HL-60 (cell line): ENCODE measurements at regions not wholly inside any gene's neighbourhood (a gene's known extent, or its start where the extent isn't known, plus 50 kb on each side); places are given as distances from the start of the nearest gene placed in this dataset.

ENCODE experiments used
- DNase-seq, 2 experiments: peaks; one replicate each; pipeline ENCODE4 v3.0.0-alpha.2; 2010 to 2020; ENCODE audit warnings: low read depth in 1 of 2, low spot score in 1 of 2
- H3K27ac ChIP-seq: fragments of 250-450 bp; sonication (Bioruptor Pico); replicated peaks from 2 replicates; pipeline ENCODE4 v1.5.1; 2020; ENCODE audit warnings: mild to moderate bottlenecking, moderate library complexity
- H3K27me3 ChIP-seq: fragments of 250-450 bp; sonication (Bioruptor Pico); 2 replicates; pipeline ENCODE4 v1.5.1; 2021; ENCODE audit warnings: mild to moderate bottlenecking, moderate library complexity; ENCODE audit not compliant: insufficient read depth, poor library complexity, severe bottlenecking
- H3K4me3 ChIP-seq: replicated peaks from 2 replicates; pipeline ENCODE4 v1.5.1; 2011; ENCODE audit warnings: mild to moderate bottlenecking, control low read depth, low read length; ENCODE audit not compliant: insufficient read depth
- GABPA ChIP-seq: IDR thresholded peaks from 2 replicates; pipeline ENCODE4 v1.6.1; 2012; ENCODE audit warnings: low read depth
- POLR2AphosphoS5 ChIP-seq: IDR thresholded peaks from 2 replicates; pipeline ENCODE4 v1.6.1; 2012; ENCODE audit warnings: low read depth
- SPI1 ChIP-seq: IDR thresholded peaks from 2 replicates; pipeline ENCODE4 v1.6.1; 2012; ENCODE audit warnings: low read depth, mild to moderate bottlenecking, borderline replicate concordance
- TF ChIP-seq, protein P1 (sequence below): IDR thresholded peaks from 2 replicates; pipeline ENCODE4 v1.6.1; 2012; ENCODE audit warnings: low read depth; ENCODE audit not compliant: insufficient replicate concordance
- TF ChIP-seq, protein P2 (sequence below): IDR thresholded peaks from one replicate; pipeline ENCODE4 v1.5.1; 2011; ENCODE audit warnings: low read length, control low read depth, inconsistent platforms; ENCODE audit not compliant: insufficient read depth

DNA sequence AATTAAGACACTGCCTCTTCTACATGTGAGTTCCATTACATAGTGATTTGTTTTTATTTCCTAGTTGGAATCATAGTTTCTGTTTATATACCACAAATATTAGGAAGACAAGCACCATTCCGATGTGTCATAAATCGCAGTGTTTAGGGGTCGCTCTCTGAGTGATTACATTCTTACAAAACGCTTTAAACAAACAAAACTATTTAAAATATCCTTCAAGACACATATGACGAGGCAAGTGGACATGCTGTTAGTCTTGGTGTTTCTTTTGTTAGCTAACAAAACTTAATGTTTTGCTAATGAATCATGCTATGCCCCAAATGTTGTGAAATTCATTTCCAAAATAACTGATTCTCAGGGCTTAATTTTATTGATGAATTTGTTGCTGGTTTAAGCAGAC is 1219.3 kb upstream of the PRKX start:
- DNase-seq, result no peak

GRCh38 chrX:4930426-4930825 is 1217.0 kb upstream of the PRKX start:
- no peak for TF ChIP-seq GABPA
- TF ChIP-seq POLR2AphosphoS5, result no peak
- TF ChIP-seq, protein P1, sequence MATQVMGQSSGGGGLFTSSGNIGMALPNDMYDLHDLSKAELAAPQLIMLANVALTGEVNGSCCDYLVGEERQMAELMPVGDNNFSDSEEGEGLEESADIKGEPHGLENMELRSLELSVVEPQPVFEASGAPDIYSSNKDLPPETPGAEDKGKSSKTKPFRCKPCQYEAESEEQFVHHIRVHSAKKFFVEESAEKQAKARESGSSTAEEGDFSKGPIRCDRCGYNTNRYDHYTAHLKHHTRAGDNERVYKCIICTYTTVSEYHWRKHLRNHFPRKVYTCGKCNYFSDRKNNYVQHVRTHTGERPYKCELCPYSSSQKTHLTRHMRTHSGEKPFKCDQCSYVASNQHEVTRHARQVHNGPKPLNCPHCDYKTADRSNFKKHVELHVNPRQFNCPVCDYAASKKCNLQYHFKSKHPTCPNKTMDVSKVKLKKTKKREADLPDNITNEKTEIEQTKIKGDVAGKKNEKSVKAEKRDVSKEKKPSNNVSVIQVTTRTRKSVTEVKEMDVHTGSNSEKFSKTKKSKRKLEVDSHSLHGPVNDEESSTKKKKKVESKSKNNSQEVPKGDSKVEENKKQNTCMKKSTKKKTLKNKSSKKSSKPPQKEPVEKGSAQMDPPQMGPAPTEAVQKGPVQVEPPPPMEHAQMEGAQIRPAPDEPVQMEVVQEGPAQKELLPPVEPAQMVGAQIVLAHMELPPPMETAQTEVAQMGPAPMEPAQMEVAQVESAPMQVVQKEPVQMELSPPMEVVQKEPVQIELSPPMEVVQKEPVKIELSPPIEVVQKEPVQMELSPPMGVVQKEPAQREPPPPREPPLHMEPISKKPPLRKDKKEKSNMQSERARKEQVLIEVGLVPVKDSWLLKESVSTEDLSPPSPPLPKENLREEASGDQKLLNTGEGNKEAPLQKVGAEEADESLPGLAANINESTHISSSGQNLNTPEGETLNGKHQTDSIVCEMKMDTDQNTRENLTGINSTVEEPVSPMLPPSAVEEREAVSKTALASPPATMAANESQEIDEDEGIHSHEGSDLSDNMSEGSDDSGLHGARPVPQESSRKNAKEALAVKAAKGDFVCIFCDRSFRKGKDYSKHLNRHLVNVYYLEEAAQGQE, result no peak
- no peak for TF ChIP-seq SPI1
- TF ChIP-seq, protein P2, sequence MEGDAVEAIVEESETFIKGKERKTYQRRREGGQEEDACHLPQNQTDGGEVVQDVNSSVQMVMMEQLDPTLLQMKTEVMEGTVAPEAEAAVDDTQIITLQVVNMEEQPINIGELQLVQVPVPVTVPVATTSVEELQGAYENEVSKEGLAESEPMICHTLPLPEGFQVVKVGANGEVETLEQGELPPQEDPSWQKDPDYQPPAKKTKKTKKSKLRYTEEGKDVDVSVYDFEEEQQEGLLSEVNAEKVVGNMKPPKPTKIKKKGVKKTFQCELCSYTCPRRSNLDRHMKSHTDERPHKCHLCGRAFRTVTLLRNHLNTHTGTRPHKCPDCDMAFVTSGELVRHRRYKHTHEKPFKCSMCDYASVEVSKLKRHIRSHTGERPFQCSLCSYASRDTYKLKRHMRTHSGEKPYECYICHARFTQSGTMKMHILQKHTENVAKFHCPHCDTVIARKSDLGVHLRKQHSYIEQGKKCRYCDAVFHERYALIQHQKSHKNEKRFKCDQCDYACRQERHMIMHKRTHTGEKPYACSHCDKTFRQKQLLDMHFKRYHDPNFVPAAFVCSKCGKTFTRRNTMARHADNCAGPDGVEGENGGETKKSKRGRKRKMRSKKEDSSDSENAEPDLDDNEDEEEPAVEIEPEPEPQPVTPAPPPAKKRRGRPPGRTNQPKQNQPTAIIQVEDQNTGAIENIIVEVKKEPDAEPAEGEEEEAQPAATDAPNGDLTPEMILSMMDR, result no peak
- no peak for DNase-seq
- H3K27ac ChIP-seq, result no peak overlapping the region
- H3K27me3 ChIP-seq, result no peaks in the 10 kb centered on the region
- H3K4me3 ChIP-seq, result no peak overlapping the region

More for the DNA sequence above, 1219.3 kb upstream of the PRKX start:
- no peak overlapping the region for H3K4me3 ChIP-seq
- no peaks in the 10 kb centered on the region for H3K27me3 ChIP-seq
- H3K27ac ChIP-seq, result no peak overlapping the region
- no peak for TF ChIP-seq SPI1
- TF ChIP-seq, protein P1, result no peak
- TF ChIP-seq GABPA, result no peak
- no peak for TF ChIP-seq POLR2AphosphoS5
- TF ChIP-seq, protein P2, result no peak

DNA sequence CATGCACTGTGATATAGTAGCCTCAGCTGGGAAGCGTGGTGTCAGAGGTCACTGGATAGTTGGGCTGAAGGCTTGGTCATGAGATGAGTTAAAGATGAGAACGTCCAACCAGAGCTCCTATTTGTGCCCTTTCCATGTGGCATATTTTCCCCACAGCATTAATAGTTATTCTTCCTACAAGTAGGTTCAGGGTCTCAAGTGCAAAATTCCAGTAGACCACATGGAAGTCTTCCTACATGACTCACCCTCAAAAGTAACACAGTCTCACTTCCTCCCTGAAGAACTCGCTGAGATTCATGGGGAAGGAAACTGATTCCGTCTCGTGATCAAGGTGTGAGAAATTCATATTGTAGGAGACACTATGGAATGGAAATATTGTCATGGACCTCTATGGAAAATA is 1212.5 kb upstream of the PRKX start:
- H3K27ac ChIP-seq, result no peak overlapping the region
- no peaks in the 10 kb centered on the region for H3K27me3 ChIP-seq
- H3K4me3 ChIP-seq, result no peak overlapping the region
- TF ChIP-seq GABPA (no peak), SPI1 (no peak), POLR2AphosphoS5 (no peak)
- TF ChIP-seq, protein P1, result no peak
- TF ChIP-seq, protein P2, result no peak
- DNase-seq, result no peak
